K562 (cell line): ENCODE measurements at regions not wholly inside any gene's neighbourhood (a gene's known extent, or its start where the extent isn't known, plus 50 kb on each side); places are given as distances from the start of the nearest gene placed in this dataset.

ENCODE experiments used
- ATAC-seq: fragments of 200-7000 bp; cut with Tn5 transposase; 3 replicates; pipeline ENCODE4 v1.9.1; 2020; ENCODE audit warnings: moderate library complexity
- BruUV-seq: library from RNA; stranded (reverse); fragments of 400-500 nt; replicated peaks from 2 replicates; lab custom pipeline; 2021; lab: Mats Ljungman, UMichigan
- CTCF ChIA-PET: fragments of 300-600 bp; formaldehyde crosslinking; extraction: SDS; loops from one replicate; lab custom pipeline; 2021; ENCODE audit warnings: low intra/inter-chr PET ratio; lab: Yijun Ruan, JAX
- POLR2A ChIA-PET: fragments of 300-600, 350-650 bp; sonication (Branson Sonifier 250); formaldehyde crosslinking; extraction: SDS; loops from one replicate; lab custom pipeline; 2021; ENCODE audit warnings: antibody characterized with exemption, inconsistent platforms; lab: Yijun Ruan, JAX
- DNase-seq, 4 experiments: peaks; one replicate each; pipeline versions ENCODE4 v3.0.0 to v3.0.0-alpha.2; 2011 to 2018; ENCODE audit warnings: low spot score in 3 of 4, mixed read lengths in 3 of 4; ENCODE audit errors: extremely low read depth in 1 of 4
- FAIRE-seq: peaks from 2 replicates; lab custom pipeline; 2011; peaks lifted over from hg19 to GRCh38; lab: Jason Lieb, UNC
- H2AFZ ChIP-seq: 2 replicates; pipeline ENCODE4 v1.6.0; 2011; ENCODE audit warnings: low read depth, low read length, control low read depth, inconsistent platforms
- H3K27ac ChIP-seq: fragments of 200-600 bp; 3 replicates; pipeline ENCODE4 v1.8.0; 2011; ENCODE audit warnings: low read depth, mild to moderate bottlenecking, control low read depth, inconsistent platforms, low read length, moderate library complexity, mixed read lengths; ENCODE audit errors: extremely low read depth
- H3K27me3 ChIP-seq, 2 experiments: fragments of 300-600 bp in 1 of 2; 2 replicates in 1 of 2; 3 replicates in 1 of 2; pipeline versions ENCODE4 v1.6.0 to v1.8.0; 2011; ENCODE audit warnings: inconsistent platforms in 2 of 2, low read length in 2 of 2, mild to moderate bottlenecking in 1 of 2, mixed read lengths in 1 of 2, moderate library complexity in 1 of 2; ENCODE audit not compliant: control insufficient read depth in 2 of 2, insufficient read depth in 2 of 2
- H3K36me3 ChIP-seq: fragments of 300-600 bp; 3 replicates; pipeline ENCODE4 v1.8.0; 2011; ENCODE audit warnings: mild to moderate bottlenecking, low read length, inconsistent platforms; ENCODE audit not compliant: control insufficient read depth, insufficient read depth
- H3K4me1 ChIP-seq, 2 experiments: fragments of 200-600 bp in 1 of 2; replicated peaks in 1 of 2; 2 replicates in 1 of 2; 3 replicates in 1 of 2; pipeline versions ENCODE4 v1.5.1 to v1.8.0; 2011; ENCODE audit warnings: inconsistent platforms in 2 of 2, low read length in 2 of 2, mild to moderate bottlenecking in 1 of 2, mixed read lengths in 1 of 2, moderate library complexity in 1 of 2; ENCODE audit not compliant: control insufficient read depth in 2 of 2, insufficient read depth in 2 of 2
- H3K4me2 ChIP-seq: 2 replicates; pipeline ENCODE4 v1.6.1; 2011; ENCODE audit warnings: low read length, control low read depth, inconsistent platforms, mixed read lengths; ENCODE audit not compliant: insufficient read depth
- H3K4me3 ChIP-seq: fragments of 200-600 bp; sonication (generic), shearing (Covaris generic); 2 replicates; pipeline ENCODE4 v1.5.1; 2016; ENCODE audit warnings: control low read depth, inconsistent platforms
- H3K79me2 ChIP-seq: fragments of 200-600 bp; 3 replicates; pipeline ENCODE4 v1.8.0; 2011; ENCODE audit warnings: low read length, inconsistent platforms; ENCODE audit not compliant: control insufficient read depth, insufficient read depth
- H3K9ac ChIP-seq, 2 experiments: 2 replicates each; pipeline versions ENCODE4 v1.6.0 to v1.6.1; 2011; ENCODE audit warnings: low read depth in 2 of 2, low read length in 2 of 2, control low read depth in 1 of 2, inconsistent platforms in 1 of 2, mild to moderate bottlenecking in 1 of 2, mixed read lengths in 1 of 2; ENCODE audit not compliant: insufficient read depth in 1 of 2
- H3K9me1 ChIP-seq: one replicate; pipeline ENCODE4 v1.6.0; 2011; ENCODE audit warnings: inconsistent platforms, mild to moderate bottlenecking, low read length, moderate library complexity; ENCODE audit not compliant: control insufficient read depth, insufficient read depth
- H3K9me3 ChIP-seq: replicated peaks from 2 replicates; pipeline ENCODE4 v1.5.1; 2011; ENCODE audit warnings: low read depth, low read length, inconsistent platforms; ENCODE audit not compliant: control insufficient read depth, insufficient read depth
- H4K20me1 ChIP-seq: replicated peaks from 2 replicates; pipeline ENCODE4 v1.6.1; 2011; ENCODE audit warnings: low read length, inconsistent platforms, mixed read lengths; ENCODE audit not compliant: control insufficient read depth, insufficient read depth
- DPF2 ChIP-seq: fragments of 450-650 bp; IDR thresholded peaks from 2 replicates; pipeline ENCODE4 v1.6.1; 2016
- E2F1 ChIP-seq: sonication (generic); formaldehyde crosslinking; IDR thresholded peaks from 2 replicates; pipeline ENCODE4 v1.8.1; 2023; ENCODE audit warnings: mild to moderate bottlenecking, missing genetic modification reagents, moderate library complexity
- MTA2 ChIP-seq: fragments of 450-650 bp; IDR thresholded peaks from 2 replicates; pipeline ENCODE4 v1.6.1; 2016; ENCODE audit warnings: low read depth
- PURB ChIP-seq: sonication (generic); formaldehyde crosslinking; IDR thresholded peaks from 2 replicates; pipeline ENCODE4 v1.9.0; 2021; ENCODE audit warnings: low read depth, mild to moderate bottlenecking, missing genetic modification reagents
- WGBS: fragments of 100-300 bp; shearing (Covaris generic); methylation state at CpG from one replicate; pipeline ENCODE4 v1.1.6; 2016; ENCODE audit warnings: low coverage, mixed read lengths; ENCODE audit not compliant: insufficient coverage; ENCODE audit errors: missing lambda C conversion rate; 5-methylcytosine and 5-hydroxymethylcytosine counted together
- in situ Hi-C: fragments of 300-500 bp; cut with MboI; formaldehyde crosslinking; loops from 4 replicates; pipeline ENCODE4 v1.15.0; 2018; ENCODE audit warnings: inconsistent platforms, mixed read lengths
- intact Hi-C: fragments of 100-400 bp; cut with micrococcal nuclease; formaldehyde crosslinking; loops from 2 replicates; pipeline ENCODE4 v1.14.2; 2022
- TF ChIP-seq, protein P1 (sequence below): IDR thresholded peaks from 3 replicates; pipeline ENCODE4 v1.6.1; 2011; ENCODE audit warnings: borderline replicate concordance, mild to moderate bottlenecking; ENCODE audit not compliant: insufficient read length, insufficient read depth

DNA sequence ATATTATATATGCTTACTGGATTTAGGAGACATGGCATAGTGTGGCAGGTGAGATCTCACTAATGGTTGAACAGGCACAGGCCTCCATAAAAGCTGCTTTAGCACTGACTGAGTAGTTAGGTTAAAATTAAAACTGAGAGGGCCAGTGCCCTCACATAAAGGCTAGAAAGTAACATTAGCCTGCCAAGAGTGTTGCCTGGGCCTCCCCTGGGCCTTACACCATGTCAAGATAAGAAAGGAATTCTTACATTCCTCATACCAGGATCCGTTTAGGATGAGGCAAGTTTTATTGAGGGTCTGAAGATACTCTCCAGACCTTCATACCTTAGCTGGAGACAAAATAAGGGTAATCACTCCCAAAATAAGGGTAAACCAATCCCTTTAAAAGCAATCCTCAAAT, 1011.8 kb downstream of the PLA2G4A start:
- H3K9me1 ChIP-seq, result no peaks in the 10 kb centered on the region
- CTCF ChIA-PET, result no interaction called here
- intact Hi-C loops, result no loop called here
- no peak overlapping the region for H2AFZ ChIP-seq
- BruUV-seq, result no TSS peak
- no peaks in the 10 kb centered on the region for H3K79me2 ChIP-seq
- no peak overlapping the region for H3K9ac ChIP-seq
- H3K4me3 ChIP-seq, result no peak overlapping the region
- in situ Hi-C loops, result no loop called here
- H3K4me1 ChIP-seq, result no peaks in the 10 kb centered on the region
- no peaks in the 10 kb centered on the region for H4K20me1 ChIP-seq
- FAIRE-seq (no peak), ATAC-seq (no peak), DNase-seq (no peak)
- no peak for TF ChIP-seq MTA2
- no peak for TF ChIP-seq PURB (CRISPR knock-in tag)
- TF ChIP-seq, protein P1, sequence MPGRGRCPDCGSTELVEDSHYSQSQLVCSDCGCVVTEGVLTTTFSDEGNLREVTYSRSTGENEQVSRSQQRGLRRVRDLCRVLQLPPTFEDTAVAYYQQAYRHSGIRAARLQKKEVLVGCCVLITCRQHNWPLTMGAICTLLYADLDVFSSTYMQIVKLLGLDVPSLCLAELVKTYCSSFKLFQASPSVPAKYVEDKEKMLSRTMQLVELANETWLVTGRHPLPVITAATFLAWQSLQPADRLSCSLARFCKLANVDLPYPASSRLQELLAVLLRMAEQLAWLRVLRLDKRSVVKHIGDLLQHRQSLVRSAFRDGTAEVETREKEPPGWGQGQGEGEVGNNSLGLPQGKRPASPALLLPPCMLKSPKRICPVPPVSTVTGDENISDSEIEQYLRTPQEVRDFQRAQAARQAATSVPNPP, result no peak
- TF ChIP-seq E2F1 (CRISPR knock-in tag), result no peak
- no peak for TF ChIP-seq DPF2
- no peaks in the 10 kb centered on the region; the same call in 1 of the 2 replicates for H3K9me3 ChIP-seq
- 0% methylated on average over 1 of the region's 1 CpG for WGBS
- POLR2A ChIA-PET, result no interaction called here
- no peak overlapping the region for H3K4me2 ChIP-seq
- H3K27ac ChIP-seq, result no peak overlapping the region
- no peaks in the 10 kb centered on the region for H3K36me3 ChIP-seq
- no peaks in the 10 kb centered on the region for H3K27me3 ChIP-seq
